ENCODE measurements at regions not wholly inside any gene's neighbourhood (a gene's known extent, or its start where the extent isn't known, plus 50 kb on each side); places are given as distances from the start of the nearest gene placed in this dataset.

- no peak for DNase-seq
These were observed 50.2 kb upstream of the MME start for GRCh38 chr3:155029941-155030340.

GRCh38 chr3:155026999-155027591 is 53.0 kb upstream of the MME start:
- no peak for DNase-seq

GRCh38 chr3:155024006-155024638 is 56.0 kb upstream of the MME start:
- no peak for DNase-seq

GRCh38 chr3:155022896-155023295 is 57.2 kb upstream of the MME start:
- DNase-seq: no peak

- DNase-seq: no peak
These were observed 60.5 kb upstream of the MME start for GRCh38 chr3:155019575-155019974.

- DNase-seq: no peak
These were observed 61.3 kb upstream of the MME start for GRCh38 chr3:155018621-155019330.

- DNase-seq: no peak
These were observed 64.2 kb upstream of the MME start for GRCh38 chr3:155015776-155016436.

- DNase-seq: no peak
These were observed 65.2 kb upstream of the MME start for GRCh38 chr3:155014953-155015352.

GRCh38 chr3:155013427-155013826 is 66.7 kb upstream of the MME start:
- no peak for DNase-seq

- DNase-seq: no peak
These were observed 67.5 kb upstream of the MME start for GRCh38 chr3:155012584-155012983.

- DNase-seq: no peak
These were observed 69.7 kb upstream of the MME start for GRCh38 chr3:155010416-155010815.

GRCh38 chr3:155009217-155009616 is 70.9 kb upstream of the MME start:
- no peak for DNase-seq

GRCh38 chr3:155007729-155008128 is 72.4 kb upstream of the MME start:
- DNase-seq: no peak

- no peak for DNase-seq
These were observed 78.7 kb upstream of the MME start for GRCh38 chr3:155001289-155002010.

- no peak for DNase-seq
These were observed 87.5 kb upstream of the MME start for GRCh38 chr3:154992655-154993054.

- DNase-seq: no peak
These were observed 89.6 kb upstream of the MME start for GRCh38 chr3:154990543-154990942.

GRCh38 chr3:154987846-154988245 is 92.3 kb upstream of the MME start:
- no peak for DNase-seq

GRCh38 chr3:154981664-154982063 is 98.5 kb upstream of the MME start:
- no peak for DNase-seq

GRCh38 chr3:154981201-154981600 is 98.9 kb upstream of the MME start:
- DNase-seq: no peak

- DNase-seq: no peak
These were observed 100.8 kb upstream of the MME start for GRCh38 chr3:154979331-154979730.

- no peak for DNase-seq
These were observed 102.5 kb upstream of the MME start for GRCh38 chr3:154977666-154978065.

- DNase-seq: no peak
These were observed 103.8 kb upstream of the MME start for GRCh38 chr3:154976072-154976983.

All from COR-L47 (cell line).